ELR (cell line): ENCODE measurements at regions not wholly inside any gene's neighbourhood (a gene's known extent, or its start where the extent isn't known, plus 50 kb on each side); places are given as distances from the start of the nearest gene placed in this dataset.
A peak's percentile ranks its signal among the peaks of the same experiment; 100 is the strongest.

Source experiments
- DNase-seq: peaks from one replicate; pipeline ENCODE4 v3.0.0-alpha.2; 2015; ENCODE audit warnings: low read depth

DNA sequence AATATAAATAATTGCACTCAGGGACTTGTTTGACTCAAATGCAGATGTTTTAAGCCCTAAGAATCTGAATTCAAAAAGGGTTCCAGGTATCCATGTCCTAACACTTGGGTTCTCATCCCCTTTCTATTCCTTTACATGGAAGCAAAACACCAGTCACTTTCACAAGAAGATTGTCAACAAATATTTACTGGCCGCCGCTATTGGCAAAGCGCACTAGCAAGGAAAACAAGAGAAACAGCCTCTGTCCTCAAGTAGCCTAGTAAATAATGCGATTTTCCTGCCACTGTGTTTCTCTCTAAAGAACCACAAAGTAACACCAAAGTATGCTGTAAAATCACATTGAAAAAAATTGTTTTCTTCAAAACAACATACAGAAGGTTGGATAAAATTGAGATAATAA is 66.7 kb upstream of the EZH2 start:
- DNase-seq = no peak

DNA sequence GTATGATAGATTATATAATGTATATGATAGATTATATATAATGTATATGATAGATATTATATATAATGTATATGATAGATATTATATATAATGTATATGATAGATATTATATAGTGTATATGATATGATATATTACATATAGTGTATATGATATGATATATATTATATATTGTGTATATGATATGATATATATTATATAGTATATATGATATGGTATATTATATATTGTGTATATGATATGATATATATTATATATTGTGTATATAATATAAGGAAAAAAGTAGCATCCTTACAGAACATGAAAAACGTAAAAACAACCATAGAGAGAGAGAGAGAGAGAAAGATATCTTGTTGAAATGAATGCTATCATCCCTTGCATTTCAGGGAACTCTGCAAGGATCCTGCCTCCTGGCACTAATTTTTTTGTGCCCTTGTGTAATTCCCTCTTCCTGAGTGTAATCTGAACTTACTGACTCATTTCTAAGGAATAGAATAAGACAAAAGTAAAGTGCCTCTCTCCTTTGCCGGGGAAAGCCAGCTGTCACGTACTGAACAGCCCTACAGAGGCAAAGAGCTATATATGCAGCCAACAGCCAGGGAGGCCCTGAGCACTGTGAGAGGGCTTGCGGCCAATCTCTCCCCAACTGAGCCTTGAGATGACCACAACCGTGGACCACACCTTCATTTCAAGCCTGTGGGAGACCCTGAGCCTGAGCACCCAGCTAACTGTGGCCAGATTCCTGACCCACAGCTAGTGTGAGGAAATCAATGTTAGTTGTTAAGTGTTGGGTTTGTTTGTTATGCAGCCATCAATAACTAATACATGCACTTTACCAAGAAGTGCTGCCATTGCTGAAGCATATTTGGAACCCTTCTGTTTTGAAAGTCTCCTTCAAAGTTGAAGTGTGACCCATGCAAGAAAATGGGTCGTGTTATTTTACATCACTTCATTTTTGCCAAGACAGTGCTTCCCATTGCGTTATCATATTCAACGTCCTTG is 61.1 kb upstream of the EZH2 start:
- DNase-seq = peak; percentile 50

DNA sequence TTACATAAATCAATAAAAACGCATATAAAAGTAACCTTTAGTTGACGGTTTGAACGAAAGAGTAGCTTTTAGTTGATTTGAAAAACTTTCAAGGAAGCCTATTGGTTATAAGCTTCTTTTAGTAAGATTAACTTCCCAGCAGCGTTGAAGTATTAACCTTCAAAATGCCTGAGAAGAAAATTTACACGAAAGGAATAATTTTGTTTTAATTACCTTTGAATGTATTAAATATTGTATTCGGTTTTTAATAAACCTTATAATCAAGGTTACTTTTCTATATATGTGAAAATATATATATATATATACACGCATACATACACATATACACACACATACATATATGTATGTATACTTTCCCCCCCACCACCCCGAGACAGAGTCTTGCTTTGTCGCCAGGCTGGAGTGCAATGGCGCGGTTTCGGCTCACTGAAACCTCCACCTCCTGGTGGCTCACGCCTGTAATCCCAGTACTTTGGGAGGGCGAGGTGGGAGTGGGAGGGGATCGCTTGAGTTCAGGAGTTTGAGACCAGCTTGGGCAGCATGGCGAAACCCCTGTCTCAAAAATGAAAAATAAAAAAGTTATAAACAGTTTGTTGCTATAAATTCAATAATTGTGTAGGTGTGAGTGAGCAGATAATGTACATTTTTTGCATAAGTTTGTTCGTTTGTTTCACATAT is 57.6 kb upstream of the EZH2 start:
- peak; percentile 74 for DNase-seq

DNA sequence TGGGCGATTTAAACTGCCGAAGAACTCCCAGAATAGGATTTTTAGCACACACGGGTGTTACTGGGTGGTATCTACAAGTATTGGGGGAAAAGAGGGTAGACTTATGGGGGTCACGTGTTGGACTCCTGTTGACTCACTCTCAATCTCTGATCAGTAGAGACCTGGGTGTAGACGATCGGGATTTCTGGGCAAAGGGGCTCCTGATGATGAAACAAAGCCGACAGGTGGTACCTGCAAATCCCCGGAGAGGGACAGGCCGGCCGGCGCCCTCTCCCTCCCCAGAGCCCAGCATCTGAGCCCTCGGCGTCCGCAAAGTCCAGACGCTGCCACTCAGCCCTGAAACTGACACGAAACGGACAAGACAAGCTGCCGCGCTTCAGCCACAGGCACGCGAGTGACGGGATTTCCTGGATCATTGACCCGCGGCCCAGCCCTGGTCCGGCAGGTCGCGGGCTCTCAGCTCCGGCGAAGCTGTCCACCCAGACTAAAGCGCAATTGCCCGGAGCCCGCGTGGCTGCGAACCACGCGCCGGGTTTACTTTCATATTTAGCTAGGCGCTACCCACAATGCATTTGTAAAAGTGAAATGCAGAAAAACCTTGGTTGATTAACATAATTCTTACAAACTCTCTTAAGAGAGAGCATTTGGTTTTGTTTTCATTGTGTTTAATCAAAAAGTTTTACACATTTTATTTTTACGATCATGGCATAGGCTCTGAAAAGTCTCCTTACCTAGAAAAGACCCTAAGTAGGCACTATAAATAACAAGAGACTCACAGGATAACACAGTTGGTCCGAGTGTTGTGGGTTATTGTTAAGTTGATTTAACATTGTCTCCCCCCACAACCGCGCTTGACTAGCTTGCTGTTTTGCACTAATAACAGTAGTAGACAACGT is 56.9 kb upstream of the EZH2 start:
- peak; percentile 85 for DNase-seq

DNA sequence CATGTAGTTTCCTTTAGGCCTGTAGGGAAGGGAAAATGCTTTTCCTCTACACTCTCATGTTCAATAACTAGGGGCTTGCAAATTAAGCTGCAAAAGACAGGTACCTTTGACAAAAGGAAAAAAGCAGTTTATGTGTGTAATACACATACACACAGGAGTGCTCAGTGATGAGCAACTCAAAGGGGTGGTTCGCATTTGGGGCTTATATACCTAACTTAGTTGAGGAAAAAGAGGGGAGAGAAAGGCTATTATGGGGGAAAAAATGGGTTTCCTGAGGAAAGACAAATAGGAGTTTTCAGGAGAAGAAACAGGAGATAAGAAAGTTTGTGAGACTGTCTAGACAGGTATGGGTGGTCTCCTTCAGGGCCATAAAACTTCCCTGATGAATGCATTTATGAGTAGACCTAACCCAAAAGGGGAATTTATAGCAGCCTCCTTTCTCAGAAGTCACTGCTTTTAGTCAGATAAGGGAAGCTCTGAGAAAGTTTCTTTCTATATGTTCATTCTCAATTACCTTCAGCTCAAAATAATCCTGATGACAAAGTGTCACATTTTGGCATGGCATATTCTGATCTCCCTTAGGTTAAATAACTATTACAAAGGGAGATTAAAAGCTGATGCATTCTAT is 55.2 kb upstream of the EZH2 start:
- DNase-seq = no peak

DNA sequence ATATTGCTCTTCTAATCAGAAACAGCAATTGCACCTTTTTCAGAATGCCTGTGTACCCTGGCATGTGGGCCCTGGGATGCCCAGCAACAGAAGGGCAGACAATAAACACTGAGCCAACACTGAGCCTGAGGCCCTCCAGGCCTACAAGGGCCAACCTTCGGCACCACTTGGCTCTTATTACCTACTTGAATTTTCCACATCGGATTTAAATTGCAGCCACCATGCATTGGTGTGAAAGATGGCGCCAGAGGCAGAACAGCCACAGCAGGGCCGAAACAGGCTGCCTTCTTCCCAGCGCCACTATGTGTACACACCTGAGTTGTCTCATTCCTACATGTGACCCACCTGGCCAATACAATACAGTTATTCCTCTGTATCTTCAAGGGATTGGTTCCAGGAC is 51.4 kb upstream of the EZH2 start:
- no peak for DNase-seq
